Right cardiac atrium (tissue), 5 donors: ENCODE measurements at regions not wholly inside any gene's neighbourhood (a gene's known extent, or its start where the extent isn't known, plus 50 kb on each side); places are given as distances from the start of the nearest gene placed in this dataset.

Experiments
- ATAC-seq, 2 donors: fragments of 200-7000 bp; cut with Tn5 transposase; one replicate each; pipeline versions ENCODE4 v1.8.0 to v1.9.1; 2020; ENCODE audit warnings: moderate library complexity in 2 of 2, mild to moderate bottlenecking in 1 of 2
- DNase-seq, 3 donors: peaks; one replicate each; pipeline ENCODE4 v3.0.0-alpha.2; 2020
- H3K27ac ChIP-seq: one replicate; pipeline ENCODE4 v1.5.1; 2013; ENCODE audit warnings: mild to moderate bottlenecking, low read length, control low read depth, moderate library complexity
- H3K27me3 ChIP-seq: one replicate; pipeline ENCODE4 v1.6.1; 2013; ENCODE audit not compliant: control insufficient read depth, insufficient read depth
- H3K4me1 ChIP-seq: one replicate; pipeline ENCODE4 v1.6.1; 2013; ENCODE audit warnings: low read length; ENCODE audit not compliant: control insufficient read depth, insufficient read depth
- H3K4me3 ChIP-seq: one replicate; pipeline ENCODE4 v1.5.1; 2013; ENCODE audit warnings: low read length, control low read depth
- H3K9me3 ChIP-seq: one replicate; pipeline ENCODE4 v1.6.1; 2013; ENCODE audit warnings: low read length; ENCODE audit not compliant: control insufficient read depth
- whole genome bisulfite sequencing: extraction: QIAGEN DNeasy Blood & Tissue Kit; methylation state at CpG from one replicate; pipeline ENCODE4 v1.1.7; 2013; 5-methylcytosine and 5-hydroxymethylcytosine counted together
- intact Hi-C, 4 donors: fragments of 100-400 bp; cut with DNase I; formaldehyde crosslinking; loops; one replicate each; pipeline versions ENCODE4 v1.11.0 to v1.14.0; 2022 to 2023
- donor health status: healthy with polysubstance abuse.
- donor health status: DM: no; HTN: yes; CAD: no.
- donor health status: DM: no; HTN: no; CAD: no.
- donor health status: DM: no; HTN: yes; CAD: no; lungs with severe emphysema.
- donor health status: DM: yes; HTN: yes; CAD: no.

DNA sequence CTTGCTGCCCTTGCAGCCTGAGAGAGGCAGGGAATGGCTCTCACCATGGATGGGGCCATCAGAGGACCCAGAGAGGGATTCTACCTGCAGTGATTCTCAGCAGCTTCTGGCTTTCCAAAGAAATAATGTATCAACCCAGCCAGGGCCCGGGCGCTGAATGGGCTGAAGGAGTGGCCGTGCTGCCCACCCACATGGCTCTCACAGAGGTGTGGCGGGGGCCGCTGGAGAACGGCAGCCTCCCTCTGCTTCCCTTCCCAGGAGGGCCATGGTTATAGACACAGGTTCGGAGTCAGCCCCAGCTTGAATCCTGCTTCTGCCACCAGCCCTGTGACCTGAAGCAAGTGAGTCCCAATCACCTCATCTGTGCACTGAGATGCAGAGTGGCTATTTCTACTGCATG lies 82.7 kb downstream of the THAP12 start:
- Histone ChIP-seq H3K27ac (no peak overlapping the region), H3K4me3 (no peak overlapping the region), H3K27me3 (no peaks in the 10 kb centered on the region), H3K9me3 (no peaks in the 10 kb centered on the region), H3K4me1 (no peaks in the 10 kb centered on the region)
- ATAC-seq = no peak
- WGBS = 94% methylated on average over 7 of the region's 7 CpGs
- intact Hi-C loops = no loop called here
- peak in 1 of 3 donors; percentile 23 for DNase-seq

GRCh38 chr11:76296731-76297542 lies 84.0 kb downstream of the THAP12 start:
- intact Hi-C loops = no loop called here
- Histone ChIP-seq H3K27me3 (no peaks in the 10 kb centered on the region), H3K4me1 (no peaks in the 10 kb centered on the region), H3K9me3 (no peaks in the 10 kb centered on the region), H3K4me3 (no peak overlapping the region), H3K27ac (no peak overlapping the region)
- ATAC-seq (no peak), DNase-seq (no peak)
- 87% methylated on average over 12 of the region's 12 CpGs for WGBS

GRCh38 chr11:76293189-76293631 lies 86.9 kb upstream of the WNT11 start:
- H3K4me1 ChIP-seq = no peaks in the 10 kb centered on the region
- intact Hi-C loops = no loop called here
- 78% methylated on average over 11 of the region's 11 CpGs for WGBS

GRCh38 chr11:76292583-76293188 lies 86.4 kb upstream of the WNT11 start:
- no peak for ATAC-seq

More at GRCh38 chr11:76293189-76293631, 86.9 kb upstream of the WNT11 start:
- no peak overlapping the region for H3K27ac ChIP-seq
- DNase-seq = no peak
- H3K9me3 ChIP-seq = no peaks in the 10 kb centered on the region
- ATAC-seq = no peak
- H3K27me3 ChIP-seq = no peaks in the 10 kb centered on the region
- no peak overlapping the region for H3K4me3 ChIP-seq

GRCh38 chr11:76291576-76292526 lies 85.5 kb upstream of the WNT11 start:
- WGBS = 83% methylated on average over 24 of the region's 24 CpGs
- no peak for DNase-seq
- no peak for ATAC-seq
- Histone ChIP-seq H3K27me3 (no peaks in the 10 kb centered on the region), H3K9me3 (no peaks in the 10 kb centered on the region), H3K4me1 (no peaks in the 10 kb centered on the region), H3K27ac (no peak overlapping the region), H3K4me3 (no peak overlapping the region)
- intact Hi-C loops = no loop called here

More at GRCh38 chr11:76292583-76293188, 86.4 kb upstream of the WNT11 start:
- 78% methylated on average over 6 of the region's 6 CpGs for WGBS
- Histone ChIP-seq H3K4me3 (no peak overlapping the region), H3K27ac (no peak overlapping the region), H3K27me3 (no peaks in the 10 kb centered on the region), H3K4me1 (no peaks in the 10 kb centered on the region), H3K9me3 (no peaks in the 10 kb centered on the region)
- DNase-seq = no peak
- intact Hi-C loops = no loop called here

GRCh38 chr11:76288166-76288980 lies 82.1 kb upstream of the WNT11 start:
- 55% methylated on average over 21 of the region's 21 CpGs for WGBS
- peak in 1 of 2 donors; percentile 43 for ATAC-seq
- no peaks in the 10 kb centered on the region for H3K9me3 ChIP-seq

GRCh38 chr11:76287227-76287626 lies 80.9 kb upstream of the WNT11 start:
- H3K9me3 ChIP-seq = no peaks in the 10 kb centered on the region
- DNase-seq (no peak), ATAC-seq (no peak)
- no peak overlapping the region for H3K27ac ChIP-seq
- H3K4me1 ChIP-seq = no peaks in the 10 kb centered on the region
- WGBS = 93% methylated on average over 10 of the region's 10 CpGs
- no peak overlapping the region for H3K4me3 ChIP-seq
- intact Hi-C loops = no loop called here
- no peaks in the 10 kb centered on the region for H3K27me3 ChIP-seq

More at GRCh38 chr11:76288166-76288980, 82.1 kb upstream of the WNT11 start:
- intact Hi-C loops = no loop called here
- no peak overlapping the region for H3K4me3 ChIP-seq
- H3K27me3 ChIP-seq = no peaks in the 10 kb centered on the region
- no peaks in the 10 kb centered on the region for H3K4me1 ChIP-seq
- DNase-seq = no peak
- no peak overlapping the region for H3K27ac ChIP-seq

GRCh38 chr11:76285397-76286104 lies 79.2 kb upstream of the WNT11 start:
- no peak overlapping the region for H3K4me3 ChIP-seq
- H3K9me3 ChIP-seq = no peaks in the 10 kb centered on the region
- DNase-seq = no peak
- H3K27me3 ChIP-seq = no peaks in the 10 kb centered on the region
- no peak for ATAC-seq
- WGBS = 93% methylated on average over 6 of the region's 6 CpGs
- no peaks in the 10 kb centered on the region for H3K4me1 ChIP-seq
- H3K27ac ChIP-seq = no peak overlapping the region
- intact Hi-C loops = no loop called here

DNA sequence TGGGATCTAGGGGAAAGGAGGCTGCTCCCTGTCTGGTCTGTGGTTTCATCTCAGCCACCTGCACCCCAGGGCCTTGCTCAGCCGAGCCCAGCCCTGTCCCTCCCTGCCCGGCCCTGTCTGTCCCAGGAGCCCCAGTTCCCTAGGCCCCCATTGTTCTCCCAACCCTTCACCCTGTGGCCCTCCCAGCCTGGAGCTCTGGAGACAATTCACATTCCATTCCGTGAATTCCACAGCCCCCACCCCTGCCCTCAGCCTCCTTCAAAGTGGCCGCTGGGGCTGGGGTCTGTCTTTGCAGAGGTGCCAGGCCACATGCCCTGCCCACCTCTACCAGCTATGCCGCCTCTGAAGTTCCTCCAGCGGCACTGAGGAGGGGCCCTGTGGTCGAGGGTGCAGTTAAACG lies 77.9 kb upstream of the WNT11 start:
- ATAC-seq (no peak), DNase-seq (no peak)
- Histone ChIP-seq H3K4me3 (no peak overlapping the region), H3K9me3 (no peaks in the 10 kb centered on the region), H3K4me1 (no peaks in the 10 kb centered on the region), H3K27ac (no peak overlapping the region), H3K27me3 (no peaks in the 10 kb centered on the region)
- intact Hi-C loops = no loop called here
- WGBS = 81% methylated on average over 8 of the region's 8 CpGs
